NCI-H128 (cell line): ENCODE measurements at regions not wholly inside any gene's neighbourhood (a gene's known extent, or its start where the extent isn't known, plus 50 kb on each side); places are given as distances from the start of the nearest gene placed in this dataset.
"Not testable (repeated sequence)": the region's sequence is repeated elsewhere in the genome, so short reads cannot be mapped to it uniquely, and the experiment has no call there.

Experiments used
- DNase-seq: peaks from one replicate; lab custom pipeline; 2025; ENCODE audit not compliant: unreplicated experiment; lab: John Stamatoyannopoulos, UW

- DNase-seq, result no peak
Observed at GRCh38 chr5:18754201-18754600, 1119.9 kb downstream of the TAF11L14 start.

DNA sequence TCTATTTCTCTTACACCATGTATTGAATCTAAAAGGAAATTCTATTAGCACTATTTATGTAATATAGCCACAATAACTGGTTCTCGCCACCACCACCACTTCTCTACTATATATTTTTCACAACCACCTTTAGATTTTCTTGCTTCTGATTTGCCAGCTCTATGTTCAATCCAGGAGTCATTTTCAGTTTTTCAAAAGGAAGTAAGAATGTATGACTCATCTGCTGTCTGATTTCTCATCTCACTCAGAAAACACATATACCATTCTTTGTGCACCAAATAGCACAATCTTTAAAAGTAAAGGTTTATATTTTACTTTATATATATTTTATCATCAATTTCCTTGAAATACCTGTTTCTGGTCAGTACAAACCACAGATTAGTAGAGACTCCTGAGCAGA, 1127.5 kb downstream of the TAF11L14 start:
- no peak for DNase-seq

DNA sequence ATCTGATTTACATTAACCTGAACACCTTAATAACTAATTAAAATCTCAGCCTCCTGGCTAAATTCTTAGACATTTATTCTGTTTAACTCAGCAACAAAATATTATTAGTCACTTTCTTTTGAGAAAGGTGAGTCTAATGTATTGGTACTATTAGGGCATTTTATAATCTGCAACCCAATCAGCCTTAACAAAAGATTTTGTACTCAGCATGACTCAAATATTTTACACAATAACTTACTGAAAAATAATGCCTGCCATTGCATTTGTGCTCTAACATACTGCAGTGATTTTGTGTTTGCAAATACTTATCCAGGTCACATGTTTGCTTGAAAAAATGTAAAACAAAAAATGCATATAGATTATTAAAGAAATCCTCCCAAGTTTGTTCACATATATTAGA, 1129.9 kb downstream of the TAF11L14 start:
- no peak for DNase-seq

DNA sequence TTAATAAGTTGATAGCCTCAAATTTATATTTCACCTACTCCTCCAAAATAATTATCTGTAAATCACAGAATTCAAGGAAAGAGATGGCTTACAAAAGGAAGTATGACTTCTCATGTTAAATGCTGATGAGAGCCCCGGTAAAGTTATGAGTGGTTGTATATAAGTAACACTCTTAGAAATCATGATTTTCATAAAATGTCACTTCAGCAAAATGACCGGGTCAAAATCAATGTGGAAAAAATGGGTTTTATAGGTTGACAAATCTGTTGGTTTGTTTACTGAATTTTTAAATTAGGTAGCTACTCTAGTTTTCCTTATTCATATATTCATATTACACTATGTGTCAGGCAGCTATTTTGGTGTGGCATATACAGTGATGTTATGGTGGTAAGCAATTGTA, 1131.0 kb downstream of the TAF11L14 start:
- DNase-seq, result no peak

- no peak for DNase-seq
Observed at GRCh38 chr5:18771097-18771610, 1136.9 kb downstream of the TAF11L14 start.

GRCh38 chr5:18772475-18772874, 1138.2 kb downstream of the TAF11L14 start:
- DNase-seq, result no peak

GRCh38 chr5:18778225-18778624, 1144.0 kb downstream of the TAF11L14 start:
- DNase-seq, result no peak

- DNase-seq, result no peak
Observed at GRCh38 chr5:18789218-18789998, 1155.1 kb downstream of the TAF11L14 start.

- no peak for DNase-seq
Observed at GRCh38 chr5:18792145-18792544, 1157.9 kb downstream of the TAF11L14 start.

GRCh38 chr5:18797222-18797621, 1163.0 kb downstream of the TAF11L14 start:
- no peak for DNase-seq

- DNase-seq, result no peak
Observed at GRCh38 chr5:18798058-18798457, 1163.8 kb downstream of the TAF11L14 start.

DNA sequence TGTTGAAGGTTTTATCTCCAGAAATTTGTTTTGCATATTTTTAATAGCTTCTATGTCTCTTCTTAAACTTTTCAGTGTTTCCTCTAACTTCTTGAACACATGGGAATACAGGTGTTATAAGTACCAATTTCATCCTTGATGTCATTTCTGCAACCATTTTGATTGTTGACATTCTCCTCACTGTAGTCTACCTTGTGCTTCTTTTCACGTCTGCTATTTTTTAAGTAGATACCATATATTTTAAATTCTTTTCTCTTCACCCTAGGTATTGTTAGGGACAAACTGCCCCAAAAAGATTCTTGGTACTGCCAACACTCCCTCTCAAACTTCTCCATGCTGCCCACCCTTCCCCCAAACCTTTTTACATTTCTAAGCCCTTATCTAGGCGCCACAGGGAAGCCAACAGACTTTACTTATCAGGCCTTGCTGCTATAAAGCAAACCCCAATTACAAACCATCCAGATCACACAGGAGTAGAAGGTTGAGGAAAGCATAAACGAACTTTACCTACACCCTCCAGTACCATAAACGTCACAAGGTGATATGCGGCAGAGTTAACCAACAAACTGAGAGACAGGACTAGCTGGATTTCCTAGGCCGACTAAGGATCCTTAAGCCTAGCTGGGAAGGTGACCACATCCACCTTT, 1165.3 kb downstream of the TAF11L14 start:
- DNase-seq, result no peak

- no peak for DNase-seq
Observed at GRCh38 chr5:18800293-18801025, 1166.2 kb downstream of the TAF11L14 start.

- not testable (repeated sequence) for DNase-seq
Observed at GRCh38 chr5:18801413-18801812, 1167.2 kb downstream of the TAF11L14 start.

DNA sequence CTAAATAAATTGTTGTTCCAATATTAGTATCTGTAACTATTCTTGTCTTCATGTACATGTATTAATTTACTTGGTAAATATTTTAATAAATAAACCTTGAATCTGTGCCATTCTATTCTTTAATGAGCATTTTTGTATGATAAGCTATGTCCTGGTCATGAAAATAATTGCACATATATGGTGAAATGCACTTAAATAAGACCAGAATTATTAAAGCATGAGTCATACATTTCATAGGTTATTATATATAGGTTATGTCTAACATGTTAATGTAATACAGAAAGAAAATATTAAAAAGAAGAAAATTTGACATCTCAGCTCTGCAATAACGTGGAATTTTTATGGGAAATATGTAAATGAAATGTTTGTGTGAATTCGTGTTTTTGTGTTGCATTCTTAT, 1168.1 kb downstream of the TAF11L14 start:
- no peak for DNase-seq

- DNase-seq, result no peak
Observed at GRCh38 chr5:18805376-18805775, 1171.1 kb downstream of the TAF11L14 start.

DNA sequence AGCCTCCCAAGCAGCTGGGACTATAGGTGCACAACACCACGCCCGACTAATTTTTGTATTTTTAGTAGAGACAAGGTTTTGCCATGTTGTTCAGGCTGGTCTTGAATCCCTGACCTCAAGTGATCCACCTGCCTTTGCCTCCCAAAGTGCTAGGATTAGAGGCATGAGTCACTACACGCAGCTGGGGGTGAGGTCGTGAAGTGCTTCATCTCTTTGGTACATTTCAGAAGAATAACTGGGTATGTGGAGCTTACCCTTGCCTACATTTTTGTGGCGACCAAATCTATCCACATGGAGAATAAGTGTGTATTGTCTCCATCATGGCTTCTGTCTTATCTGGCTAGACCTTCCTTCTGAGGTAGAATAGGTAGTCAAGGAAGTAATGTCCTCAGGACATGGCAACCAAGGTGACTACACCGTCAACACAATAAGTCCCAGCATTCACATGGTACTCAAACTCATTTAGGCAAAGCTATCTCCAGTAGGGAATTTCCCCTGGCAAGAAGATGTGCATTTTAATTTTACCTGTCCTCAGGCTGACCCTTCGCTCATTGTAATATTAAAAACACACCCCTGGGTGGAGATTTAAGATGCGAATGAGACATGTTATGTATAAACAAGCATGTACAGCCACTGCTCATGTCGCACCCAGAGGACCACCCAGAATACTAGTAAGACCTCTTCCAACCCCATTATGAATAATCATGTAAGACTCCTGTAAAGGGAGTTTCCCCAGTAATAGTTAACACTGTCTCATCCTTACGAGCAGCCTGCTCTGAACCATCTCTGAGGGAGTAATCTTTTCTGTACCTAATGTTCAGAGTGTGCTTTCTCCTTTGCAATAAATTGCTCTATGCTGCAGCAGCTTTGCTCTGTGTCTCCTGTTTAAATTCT, 1173.2 kb downstream of the TAF11L14 start:
- no peak for DNase-seq

DNA sequence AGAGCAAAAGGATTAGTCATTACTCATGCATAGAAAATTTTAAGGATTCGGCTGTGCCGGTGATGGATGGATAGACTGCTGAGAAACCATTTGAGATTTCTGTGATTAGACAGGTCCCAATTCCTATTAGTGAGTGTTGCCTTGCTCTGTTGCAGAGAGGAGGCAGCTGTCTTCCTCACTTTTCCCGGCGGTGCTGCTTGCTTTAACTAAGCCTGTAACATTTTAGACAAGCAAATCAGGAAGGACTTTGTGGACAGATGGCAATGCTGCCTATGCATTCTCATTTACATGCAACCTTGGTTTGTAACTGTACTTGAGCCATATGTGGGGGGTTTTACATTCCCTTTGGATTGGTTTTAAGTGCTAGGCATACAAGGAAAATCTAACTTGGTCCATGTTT, 1176.3 kb downstream of the CDH18 start:
- no peak for DNase-seq

DNA sequence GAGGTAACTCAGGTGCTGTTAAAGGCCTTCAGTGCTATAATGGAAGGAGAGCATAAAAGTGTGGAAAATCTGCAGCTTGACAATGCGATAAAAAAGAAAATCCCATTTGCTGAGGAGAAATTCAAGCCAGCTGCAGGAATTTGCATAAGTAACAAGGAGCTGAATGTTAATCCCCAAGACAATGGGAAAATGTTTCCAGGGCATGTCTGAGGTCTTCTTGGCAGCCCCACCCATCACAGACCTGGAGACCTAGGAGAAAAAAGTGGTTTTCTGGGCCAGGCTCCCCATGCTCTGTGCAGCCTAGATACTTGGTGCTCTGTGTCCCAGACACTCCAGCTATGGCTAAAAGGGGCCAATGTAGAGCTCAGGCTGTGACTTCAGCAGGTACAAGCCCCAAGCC, 1159.6 kb downstream of the CDH18 start:
- no peak for DNase-seq

DNA sequence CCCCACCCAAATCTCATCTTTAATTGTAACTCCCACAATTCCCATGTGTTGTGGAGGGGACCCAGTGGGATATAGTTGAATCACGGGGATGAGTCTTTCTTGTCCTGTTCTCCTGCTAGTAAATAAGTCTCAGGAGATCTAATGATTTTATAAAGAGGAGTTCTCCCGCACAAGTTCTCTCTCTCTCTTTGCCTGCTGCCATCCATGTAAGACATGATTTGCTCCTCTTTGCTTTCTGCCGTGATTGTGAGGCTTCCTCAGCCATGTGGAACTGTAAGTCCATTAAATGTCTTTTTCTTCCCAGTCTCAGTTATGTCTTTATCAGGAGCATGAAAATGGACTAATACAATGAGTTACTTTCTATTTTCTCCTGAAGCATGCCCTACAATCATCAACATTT, 1158.5 kb downstream of the CDH18 start:
- no peak for DNase-seq

DNA sequence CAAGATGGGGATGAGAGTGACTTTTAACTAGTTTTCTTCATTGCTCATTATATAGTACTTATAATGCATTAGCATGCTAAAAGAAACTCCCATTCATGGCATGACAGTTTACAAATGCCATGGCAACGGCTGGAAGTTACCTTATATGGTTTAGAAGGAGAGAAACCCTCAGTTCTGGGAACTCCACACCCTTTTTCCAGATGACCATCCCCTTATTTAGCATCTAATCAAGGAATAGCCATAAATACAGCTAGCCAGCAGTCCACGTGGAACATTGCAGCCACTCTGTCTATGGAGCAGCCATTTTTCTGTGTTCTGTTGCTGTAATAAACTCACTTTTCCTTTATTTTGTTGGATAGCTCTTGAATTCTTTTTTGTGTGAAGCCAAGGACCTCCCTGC, 1137.8 kb downstream of the CDH18 start:
- DNase-seq, result no peak
